ENCODE measurements at regions not wholly inside any gene's neighbourhood (a gene's known extent, or its start where the extent isn't known, plus 50 kb on each side); places are given as distances from the start of the nearest gene placed in this dataset.

- DNase-seq (ENCODE audit: low spot score): no peak
Observed at GRCh38 chr13:29999492-30000369, 149.3 kb upstream of the UBL3 start.

DNA sequence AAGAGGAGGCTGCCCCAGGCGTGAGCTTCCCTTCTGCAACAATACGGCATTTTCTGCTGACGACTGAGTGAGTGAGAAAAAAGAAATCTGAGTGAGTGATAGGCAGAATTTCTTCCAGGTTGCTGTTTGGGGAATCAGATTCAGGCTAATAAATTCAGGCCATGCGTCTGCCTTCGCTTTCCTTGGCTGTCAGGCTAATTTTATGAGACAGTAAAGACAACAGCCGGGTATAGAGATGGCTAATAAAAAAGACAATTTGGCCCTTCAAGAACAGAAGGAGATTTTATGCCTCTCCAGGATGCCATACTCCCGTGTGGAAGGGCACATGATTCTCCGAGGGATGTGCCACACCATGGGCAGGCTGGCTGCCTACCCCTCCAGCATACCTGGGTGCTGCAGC, 145.9 kb upstream of the UBL3 start:
- no peak for DNase-seq (ENCODE audit: low spot score)

DNA sequence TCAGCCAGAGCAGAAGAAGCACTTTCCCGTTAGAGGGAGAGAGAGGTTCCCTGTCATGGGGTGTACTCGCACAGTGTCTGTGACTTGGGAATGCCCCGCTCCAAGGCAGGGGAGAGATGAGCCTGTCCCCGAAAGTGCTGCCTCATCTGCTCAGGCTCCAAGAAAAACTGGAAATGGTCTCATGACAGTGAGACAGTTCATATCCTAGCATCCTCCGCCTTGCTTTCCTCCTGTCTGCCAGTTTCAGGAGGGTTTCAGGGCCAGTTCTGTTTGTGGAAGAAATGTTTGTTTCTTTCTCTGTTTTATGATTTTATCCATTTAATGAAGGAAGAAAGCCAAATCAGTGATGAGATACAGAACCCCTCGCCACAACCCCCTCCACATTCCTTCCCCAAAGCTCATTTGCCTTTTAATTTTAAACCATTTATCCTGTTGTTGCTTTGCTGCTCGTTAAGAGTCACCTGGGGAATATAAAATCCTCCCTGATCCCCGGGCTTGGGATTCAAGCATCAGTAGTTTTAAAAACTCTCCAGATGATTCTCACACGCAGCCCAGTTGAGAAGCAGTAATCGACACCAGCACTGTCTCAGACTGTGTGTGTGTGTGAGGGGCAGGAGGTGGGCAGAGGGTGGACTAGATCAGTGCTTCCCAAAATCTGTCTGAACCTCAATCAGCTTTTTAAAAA, 144.6 kb upstream of the UBL3 start:
- no peak for DNase-seq (ENCODE audit: low spot score)

- peak; percentile 33 for DNase-seq (ENCODE audit: low spot score)
Observed at GRCh38 chr13:29993716-29994488, 143.5 kb upstream of the UBL3 start.

- no peak for DNase-seq (ENCODE audit: low spot score)
Observed at GRCh38 chr13:29993196-29993595, 142.8 kb upstream of the UBL3 start.

DNA sequence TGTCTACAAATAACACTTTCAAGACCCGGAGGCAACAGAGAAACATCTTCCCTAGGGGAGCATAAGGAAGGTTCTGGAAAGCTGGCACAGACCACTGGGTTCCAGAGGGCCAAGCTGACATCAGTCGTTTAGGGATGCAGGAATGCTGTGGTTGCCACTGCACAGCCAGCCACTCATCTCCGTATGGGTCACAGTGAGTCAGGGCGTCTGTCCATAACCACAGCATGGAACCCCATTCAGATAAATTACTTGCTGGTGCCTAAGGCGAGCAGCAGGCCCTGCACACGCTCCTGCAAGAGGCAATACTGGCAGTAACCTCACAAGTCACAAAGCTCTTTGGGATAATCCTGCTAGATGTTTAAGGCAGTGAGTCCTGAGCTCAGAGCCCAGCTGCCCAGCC, 140.9 kb upstream of the UBL3 start:
- peak; percentile 95 for DNase-seq (ENCODE audit: low spot score)

GRCh38 chr13:29987340-29987739, 136.9 kb upstream of the UBL3 start:
- DNase-seq (ENCODE audit: low spot score): no peak

DNA sequence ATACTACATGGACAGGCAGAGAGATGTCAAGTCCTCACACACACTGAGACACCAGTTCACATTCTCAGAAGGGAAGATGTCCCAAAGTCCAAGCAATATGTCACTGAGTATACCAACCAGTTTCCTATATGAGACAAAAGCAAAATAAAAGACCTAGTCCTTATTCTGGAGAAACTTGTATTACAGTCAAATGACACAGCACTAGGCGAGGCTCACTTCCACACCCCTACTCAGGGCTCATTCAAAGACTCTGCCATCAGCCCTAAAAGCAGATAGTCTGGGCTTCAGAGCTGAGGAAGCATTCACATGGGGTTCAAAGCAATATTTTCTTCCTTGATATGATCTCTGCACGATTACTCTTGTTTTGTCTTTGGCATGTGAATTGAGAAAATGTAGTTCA, 129.9 kb upstream of the UBL3 start:
- no peak for DNase-seq (ENCODE audit: low spot score)

DNA sequence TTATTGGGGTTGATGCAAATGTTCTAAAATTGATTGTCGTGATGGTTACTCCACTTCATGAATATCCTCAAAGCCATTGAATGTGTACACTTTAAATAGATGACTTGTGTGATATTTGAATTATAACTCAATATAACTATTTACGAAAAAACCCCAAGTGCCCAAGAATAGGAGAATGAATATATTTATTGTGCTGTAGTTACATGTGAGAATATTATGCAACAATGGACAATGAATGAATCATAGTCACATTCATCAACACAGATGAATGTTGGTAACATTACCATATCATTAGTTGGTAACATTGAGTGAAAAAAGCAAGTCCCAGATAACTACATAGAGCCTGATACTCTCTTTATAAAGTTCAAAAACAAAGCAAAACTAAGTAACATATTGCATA, 127.8 kb upstream of the UBL3 start:
- DNase-seq (ENCODE audit: low spot score): no peak

- no peak for DNase-seq (ENCODE audit: low spot score)
Observed at GRCh38 chr13:29977476-29978120, 127.2 kb upstream of the UBL3 start.

DNA sequence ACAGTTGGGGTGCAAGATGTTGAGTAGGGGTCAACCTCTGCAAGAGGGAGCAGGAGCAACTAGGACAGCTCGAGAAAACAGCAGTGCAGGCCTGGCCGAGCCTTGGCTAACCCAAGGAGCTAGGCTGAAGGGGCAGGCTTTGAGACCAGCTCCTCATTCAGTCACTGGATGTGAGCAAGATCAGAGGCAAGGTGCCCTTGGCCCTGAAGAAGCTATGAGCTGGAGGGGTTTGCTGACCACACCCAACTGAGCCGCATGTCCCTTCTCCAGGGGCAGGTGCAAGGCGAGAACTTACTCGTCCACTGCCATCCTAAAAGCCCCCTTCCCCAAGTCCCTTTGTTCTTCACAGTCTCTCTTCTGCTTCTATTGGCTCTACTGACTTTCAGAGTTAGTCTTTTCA, 126.1 kb upstream of the UBL3 start:
- no peak for DNase-seq (ENCODE audit: low spot score)

DNA sequence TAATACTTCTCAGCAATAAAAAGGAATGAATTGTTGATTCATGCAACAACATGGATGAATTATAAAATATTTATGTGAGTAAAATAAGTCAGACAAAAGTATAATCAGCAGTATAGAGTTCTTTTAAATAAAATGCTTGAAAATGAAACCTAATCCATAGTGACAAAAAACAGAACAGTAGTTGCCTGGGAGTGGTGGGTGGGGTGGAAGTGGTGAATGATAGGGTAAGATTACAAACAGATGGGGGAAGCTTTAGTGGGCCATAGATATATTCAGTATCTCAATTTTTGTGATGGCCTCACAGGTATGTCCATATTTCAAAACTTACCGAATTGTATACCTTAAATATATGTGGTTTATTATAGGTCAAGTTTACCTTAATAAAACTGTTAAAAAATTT, 124.9 kb upstream of the UBL3 start:
- DNase-seq (ENCODE audit: low spot score): no peak

- no peak for DNase-seq (ENCODE audit: low spot score)
Observed at GRCh38 chr13:29969286-29969685, 118.9 kb upstream of the UBL3 start.

DNA sequence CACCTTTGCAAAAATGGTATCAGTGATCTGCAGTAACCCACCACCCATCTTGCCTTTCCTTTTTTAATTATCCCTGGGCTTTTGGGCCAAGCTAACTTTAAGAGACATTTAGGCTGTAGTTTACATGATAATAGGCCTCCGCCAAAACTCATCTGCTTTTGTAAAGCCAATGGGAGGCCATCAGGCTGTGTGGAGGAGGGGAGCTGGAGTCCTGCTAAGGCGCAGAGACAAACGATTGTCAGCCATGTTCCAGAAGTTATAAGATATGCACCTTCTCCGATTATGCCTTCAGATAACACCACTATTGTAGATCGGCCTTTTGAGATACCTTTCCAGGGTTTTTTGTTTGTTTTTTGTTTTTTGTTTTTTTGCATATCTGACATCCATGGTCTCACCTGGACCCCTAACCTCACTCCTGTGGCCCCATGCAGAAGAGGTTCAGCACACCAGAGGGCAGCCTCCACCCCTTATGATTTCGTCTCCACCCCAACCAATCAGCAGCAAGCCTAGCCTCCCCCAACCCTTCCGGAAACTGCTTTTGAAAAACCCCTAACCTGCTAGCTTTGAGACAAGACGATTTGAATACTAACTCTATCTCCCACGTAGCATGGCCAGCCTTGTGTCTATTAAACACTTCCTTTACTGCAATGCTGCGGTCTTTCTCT, 113.9 kb upstream of the UBL3 start:
- no peak for DNase-seq (ENCODE audit: low spot score)

GRCh38 chr13:29963089-29963488, 112.7 kb upstream of the UBL3 start:
- no peak for DNase-seq (ENCODE audit: low spot score)

- no peak for DNase-seq (ENCODE audit: low spot score)
Observed at GRCh38 chr13:29961036-29961670, 110.7 kb upstream of the UBL3 start.

- no peak for DNase-seq (ENCODE audit: low spot score)
Observed at GRCh38 chr13:29959603-29960002, 109.2 kb upstream of the UBL3 start.

- no peak for DNase-seq (ENCODE audit: low spot score)
Observed at GRCh38 chr13:29959086-29959485, 108.7 kb upstream of the UBL3 start.

DNA sequence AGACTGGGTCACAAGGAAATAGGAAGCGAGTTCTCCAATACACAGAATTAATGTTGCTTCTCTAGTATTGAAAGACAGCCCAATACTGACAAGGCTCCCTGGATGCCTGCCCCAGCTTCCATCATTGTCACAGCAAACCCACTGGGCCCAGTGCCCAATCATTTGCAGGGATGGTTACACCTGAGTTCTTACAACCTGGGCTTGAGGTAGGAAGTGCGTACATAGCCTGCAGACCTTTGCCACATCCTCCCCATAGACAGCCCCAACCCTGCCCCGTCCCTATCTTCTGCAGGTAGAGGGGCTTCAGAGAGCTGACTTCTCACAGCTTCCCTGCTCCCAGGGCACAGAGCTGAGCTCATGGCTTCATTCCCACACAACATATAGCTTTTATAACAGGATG, 108.1 kb upstream of the UBL3 start:
- no peak for DNase-seq (ENCODE audit: low spot score)

GRCh38 chr13:29957320-29957719, 106.9 kb upstream of the UBL3 start:
- no peak for DNase-seq (ENCODE audit: low spot score)

- DNase-seq (ENCODE audit: low spot score): no peak
Observed at GRCh38 chr13:29956853-29957252, 106.4 kb upstream of the UBL3 start.
